GM18907 (cell line): ENCODE measurements at regions not wholly inside any gene's neighbourhood (a gene's known extent, or its start where the extent isn't known, plus 50 kb on each side); places are given as distances from the start of the nearest gene placed in this dataset.
"Not testable (repeated sequence)": the region's sequence is repeated elsewhere in the genome, so short reads cannot be mapped to it uniquely, and the experiment has no call there.

Experiments
- ATAC-seq: cut with Tn5 transposase; IDR thresholded peaks from one replicate; pipeline ENCODE4 v1.9.1; 2021; ENCODE audit warnings: mild to moderate bottlenecking, moderate library complexity; ENCODE audit not compliant: unreplicated experiment

DNA sequence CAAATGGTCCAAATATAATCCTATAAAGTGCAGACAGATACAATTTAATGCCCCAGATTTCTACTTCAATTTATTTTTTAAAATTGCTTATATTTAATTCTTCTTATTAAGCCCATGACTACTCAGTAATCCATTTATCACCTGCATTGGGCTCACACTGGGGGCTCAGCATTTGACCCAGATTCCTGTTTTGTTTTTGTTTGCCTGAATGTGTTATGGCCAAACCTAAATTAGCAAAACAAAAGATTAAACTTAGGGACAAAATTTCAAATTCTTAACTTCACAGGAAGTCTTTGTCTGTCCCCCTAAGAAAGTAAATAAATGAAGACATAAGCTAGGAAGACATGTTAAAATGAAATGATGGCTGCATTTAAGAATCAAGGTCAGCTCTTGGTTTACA lies 322.3 kb downstream of the RMST start:
- ATAC-seq = no peak

DNA sequence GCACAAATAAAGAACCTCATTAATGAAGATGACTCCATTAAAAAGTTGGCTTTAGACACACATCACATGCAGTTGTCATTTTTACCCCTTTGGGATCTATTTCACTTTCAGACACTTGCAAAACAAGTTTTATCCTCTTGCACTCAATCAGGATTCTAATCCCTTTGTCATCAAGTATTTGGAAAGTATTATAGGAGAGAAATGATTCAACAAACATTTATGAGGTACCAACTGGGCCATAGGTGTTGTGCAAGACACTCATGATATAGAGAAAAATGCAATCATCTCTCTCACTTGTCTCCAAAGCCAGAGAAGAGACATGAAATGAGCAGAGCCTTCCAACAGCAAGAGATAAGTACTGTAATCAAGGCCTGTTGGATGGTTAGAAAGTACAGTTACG lies 327.7 kb downstream of the RMST start:
- ATAC-seq = no peak

DNA sequence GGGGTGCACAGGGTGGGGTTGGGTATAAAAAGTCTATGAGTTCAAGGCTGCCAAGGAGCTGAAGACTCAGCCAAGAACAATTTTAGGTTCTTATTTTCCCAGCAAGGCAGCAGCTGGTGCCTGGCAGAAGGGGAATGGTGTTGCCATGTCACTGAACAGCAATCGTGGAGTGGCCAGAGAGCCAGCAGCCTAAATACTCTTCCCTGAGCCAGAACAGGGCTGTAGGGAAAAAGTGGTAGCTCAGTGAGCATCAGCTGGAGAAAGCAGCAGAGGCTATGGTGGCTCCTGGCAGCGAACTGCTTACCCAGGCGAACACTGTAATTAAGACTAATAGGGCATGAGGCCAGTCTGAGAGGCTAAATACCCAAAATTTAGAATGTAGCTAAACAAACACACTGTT lies 334.9 kb downstream of the RMST start:
- no peak for ATAC-seq

DNA sequence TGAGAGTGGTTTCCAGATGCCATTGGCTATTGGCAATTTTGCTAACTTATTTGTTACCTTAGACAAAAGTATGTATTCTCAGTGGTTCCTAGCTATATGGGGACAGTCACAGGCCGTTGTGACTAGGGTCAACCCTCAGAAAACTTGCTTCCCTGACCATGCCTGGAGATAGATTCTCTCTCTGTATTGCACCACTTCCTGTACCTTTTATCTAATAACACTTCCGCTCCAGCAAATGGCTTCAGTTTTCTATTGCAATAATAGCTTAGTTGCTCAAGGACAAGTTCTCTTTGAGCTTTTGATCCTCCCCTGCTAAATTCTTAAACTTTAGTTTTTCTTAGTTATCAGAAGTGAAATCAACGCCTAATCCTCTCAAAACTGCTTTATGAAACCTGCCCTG lies 338.0 kb downstream of the RMST start:
- ATAC-seq = no peak

DNA sequence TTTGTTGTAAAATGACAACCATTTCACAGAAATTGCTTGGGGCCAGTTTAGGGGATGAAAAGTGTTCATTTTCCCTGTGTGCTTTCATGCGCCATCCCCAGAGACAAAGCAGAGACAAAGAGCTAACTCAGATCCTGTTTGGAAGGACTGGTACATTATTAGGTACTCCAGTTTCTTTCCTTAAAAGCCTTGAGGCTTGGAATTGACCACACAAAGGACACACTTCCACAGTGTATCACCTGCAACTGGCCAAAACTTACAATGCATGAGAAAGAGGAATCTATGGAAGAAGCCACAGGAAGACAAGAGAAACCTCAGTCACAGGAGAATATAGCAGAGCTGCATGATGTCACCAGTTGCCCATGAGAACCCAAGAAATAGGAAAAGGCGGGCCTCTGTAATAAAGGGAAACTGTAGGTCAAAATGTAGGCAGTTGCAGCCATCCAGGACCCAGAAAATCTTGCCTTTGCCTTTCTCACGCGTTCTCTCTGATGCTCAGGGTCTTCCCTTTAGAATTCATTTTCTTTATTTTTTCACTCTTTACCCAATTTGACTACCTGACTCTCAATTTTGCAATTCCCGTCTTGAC lies 339.0 kb downstream of the RMST start:
- no peak for ATAC-seq

DNA sequence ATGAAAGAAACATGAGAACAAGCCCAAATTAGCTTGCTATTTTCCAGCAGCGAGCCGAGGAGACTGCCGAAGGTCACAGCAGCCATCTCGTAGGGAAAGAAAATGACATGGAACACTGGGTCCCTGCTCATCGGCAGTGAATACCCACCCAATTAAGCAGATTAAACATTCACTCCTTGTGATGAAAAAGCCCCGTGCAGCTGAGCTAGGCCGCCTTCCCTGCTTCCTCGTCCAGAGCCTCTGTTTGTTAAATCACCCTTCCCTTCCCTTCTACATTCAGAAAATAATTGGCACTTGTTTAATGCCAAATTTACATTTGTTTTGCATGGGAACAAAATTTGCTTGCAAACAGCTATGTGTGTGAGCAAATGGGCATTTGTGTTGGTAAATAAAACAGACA lies 342.5 kb downstream of the RMST start:
- ATAC-seq = no peak

DNA sequence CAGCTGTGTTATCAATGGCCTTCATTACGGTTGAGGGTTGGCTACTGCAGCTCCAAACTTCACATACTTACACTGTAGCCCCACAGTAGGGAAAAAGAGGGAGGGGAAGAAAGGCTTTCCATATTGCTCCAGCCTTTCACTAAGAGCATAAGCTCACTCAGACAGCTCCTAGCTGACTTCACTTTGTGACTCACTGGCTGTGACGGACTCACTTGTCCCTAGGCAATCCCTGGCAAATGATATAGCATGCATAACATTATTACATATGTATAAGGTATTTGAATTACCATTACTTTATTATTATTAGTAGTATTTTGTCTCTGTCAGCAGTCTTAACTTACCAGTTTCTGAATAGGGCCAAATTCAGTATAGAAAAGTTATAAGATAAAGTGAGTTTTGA lies 350.7 kb downstream of the RMST start:
- ATAC-seq = no peak

DNA sequence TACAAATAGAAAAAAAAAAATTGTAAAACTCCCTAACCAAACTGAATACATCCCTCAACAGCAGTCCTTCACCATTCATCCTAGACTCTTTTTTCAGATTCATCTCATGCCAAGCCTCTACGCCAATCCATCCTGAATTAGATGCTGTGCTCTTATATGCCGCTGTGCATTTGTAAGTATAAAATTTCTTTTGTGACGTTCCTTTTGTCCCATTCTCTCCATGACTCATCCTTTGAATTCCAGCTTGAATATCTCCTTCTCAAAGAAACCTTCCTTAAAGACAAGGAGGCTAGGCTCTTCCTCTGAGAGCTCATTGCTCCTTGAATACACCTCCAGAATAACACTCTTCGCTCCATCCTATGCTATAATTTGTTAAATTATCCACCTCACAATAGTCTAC lies 359.2 kb downstream of the RMST start:
- ATAC-seq = no peak

DNA sequence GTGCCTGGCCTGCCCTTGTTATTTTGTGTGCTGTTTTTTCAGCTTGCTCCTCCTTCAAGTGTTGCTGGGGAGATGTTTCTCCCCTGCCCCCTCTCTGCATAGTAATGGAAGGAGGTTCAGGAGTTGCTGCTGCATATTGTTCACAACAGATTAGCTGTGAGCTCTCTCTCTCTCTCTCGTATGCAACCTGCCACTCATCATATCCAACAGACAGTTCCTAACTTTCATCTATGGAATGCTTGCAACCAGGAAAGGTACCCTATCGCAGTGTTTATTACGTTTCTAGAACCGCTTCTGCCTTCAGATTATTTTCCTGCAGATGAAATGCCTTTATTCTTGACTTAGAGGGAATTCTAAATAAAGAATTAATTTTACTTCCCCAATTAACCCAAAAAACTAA lies 372.9 kb downstream of the RMST start:
- no peak for ATAC-seq

DNA sequence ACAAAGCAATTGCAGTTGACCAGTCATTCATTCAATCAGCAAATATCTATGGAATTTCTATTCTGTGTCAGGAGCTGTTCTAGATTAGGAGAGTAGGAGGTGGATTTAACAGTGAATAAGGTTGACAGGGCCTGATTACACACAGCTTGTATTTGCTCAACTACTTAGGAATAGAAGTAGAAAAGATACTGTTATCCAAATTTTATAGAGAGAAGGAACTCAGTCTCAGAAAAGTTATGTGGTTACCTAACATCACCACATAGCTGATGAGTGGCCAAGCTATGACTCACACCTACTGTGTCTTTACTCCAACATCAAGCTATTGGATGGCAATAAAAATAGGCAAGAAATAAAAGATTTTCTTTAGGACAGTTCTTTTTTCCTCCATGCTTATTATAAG lies 374.8 kb downstream of the RMST start:
- ATAC-seq = no peak

DNA sequence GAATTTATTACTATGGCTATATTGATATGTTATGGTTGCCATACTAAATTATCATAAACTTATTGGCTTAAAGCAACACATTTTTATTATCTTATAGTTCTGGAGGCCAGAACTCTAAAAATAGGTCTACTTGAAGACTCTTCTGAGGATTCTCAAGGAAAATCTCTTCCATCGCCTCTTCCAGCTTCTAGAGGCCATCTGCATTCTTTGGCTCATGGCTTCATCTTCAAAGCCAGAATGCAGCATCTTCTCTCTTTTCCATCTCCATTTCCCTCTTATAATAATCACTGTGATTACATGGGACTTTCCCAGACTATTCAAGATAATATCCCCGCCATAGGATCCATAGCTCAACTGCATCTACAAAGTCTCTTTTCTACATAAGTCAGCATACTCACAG lies 385.4 kb downstream of the RMST start:
- ATAC-seq = no peak

DNA sequence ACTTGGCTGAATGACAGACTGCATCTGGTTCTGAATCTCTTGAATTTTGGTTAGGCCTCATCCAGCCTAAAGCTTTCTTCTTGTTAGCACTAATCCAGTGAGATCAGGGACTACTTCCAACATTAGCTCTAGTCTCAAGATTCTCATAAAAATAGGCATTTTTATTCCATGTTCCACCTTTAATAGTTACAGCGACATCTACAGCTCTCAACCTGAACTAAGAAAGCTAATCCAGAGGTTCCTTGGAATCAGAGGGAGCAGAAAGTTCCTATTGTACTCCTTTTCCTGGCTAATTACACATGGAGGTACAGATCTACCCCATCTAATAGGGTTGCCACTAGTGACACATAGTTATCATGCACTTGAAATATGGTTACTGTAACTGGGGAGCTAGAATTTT lies 391.9 kb downstream of the RMST start:
- ATAC-seq = no peak

DNA sequence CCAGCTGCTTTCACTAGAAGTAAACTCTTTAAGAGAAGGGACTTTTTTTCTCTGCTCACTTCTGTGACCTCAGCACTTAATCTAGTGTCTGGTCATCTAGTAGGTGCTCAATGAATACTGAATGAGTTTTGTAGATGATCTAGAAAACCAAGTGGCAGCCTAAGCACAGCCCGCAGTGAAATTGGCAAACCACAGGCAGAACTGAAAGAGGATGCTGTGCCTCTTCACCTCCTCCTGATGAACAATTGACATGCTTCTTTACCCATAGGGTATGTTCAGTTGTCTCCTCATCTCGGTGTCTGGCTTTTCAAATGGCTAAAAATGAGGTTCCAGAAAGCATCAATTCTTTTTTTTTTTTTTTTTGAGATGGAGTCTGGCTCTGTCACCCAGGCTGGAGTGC lies 399.5 kb downstream of the RMST start:
- ATAC-seq = no peak

DNA sequence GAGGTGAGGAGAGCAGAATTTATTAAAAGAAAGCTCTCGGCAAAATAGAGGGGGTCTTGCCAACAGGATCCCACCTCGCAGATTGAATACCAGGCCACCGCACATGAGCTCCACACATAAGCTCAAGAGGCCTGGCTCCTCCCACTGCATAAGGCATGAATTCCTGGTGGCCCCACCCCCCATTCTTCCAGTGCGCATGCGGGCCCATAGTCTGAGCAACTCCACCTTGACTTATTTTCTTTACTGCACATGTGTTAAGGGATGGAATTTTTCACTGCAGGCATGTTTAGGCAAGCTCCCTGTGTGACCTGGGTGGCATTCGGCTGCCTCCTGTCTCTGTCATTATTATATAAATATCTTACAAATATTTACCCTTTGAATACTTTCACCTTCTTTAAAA lies 412.5 kb downstream of the RMST start:
- ATAC-seq = no peak

DNA sequence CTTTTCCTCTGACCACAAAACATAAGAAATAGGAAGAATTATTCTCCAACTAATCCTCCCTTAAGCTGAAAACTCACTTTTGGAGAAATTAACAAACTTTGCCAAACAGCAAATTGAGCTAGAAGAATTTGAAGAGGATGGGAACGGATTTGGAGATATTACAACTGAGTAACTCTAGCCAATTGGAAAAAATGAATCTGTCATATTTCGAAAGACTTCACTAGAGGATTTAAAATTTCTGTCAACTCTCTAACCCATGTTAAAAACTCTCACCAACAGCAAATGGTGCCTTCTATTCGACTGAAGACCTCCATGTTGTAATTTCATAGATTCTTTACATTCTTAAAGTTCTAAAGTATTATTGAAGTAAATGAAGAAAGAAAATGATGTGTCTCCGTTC lies 414.2 kb downstream of the RMST start:
- no peak for ATAC-seq

DNA sequence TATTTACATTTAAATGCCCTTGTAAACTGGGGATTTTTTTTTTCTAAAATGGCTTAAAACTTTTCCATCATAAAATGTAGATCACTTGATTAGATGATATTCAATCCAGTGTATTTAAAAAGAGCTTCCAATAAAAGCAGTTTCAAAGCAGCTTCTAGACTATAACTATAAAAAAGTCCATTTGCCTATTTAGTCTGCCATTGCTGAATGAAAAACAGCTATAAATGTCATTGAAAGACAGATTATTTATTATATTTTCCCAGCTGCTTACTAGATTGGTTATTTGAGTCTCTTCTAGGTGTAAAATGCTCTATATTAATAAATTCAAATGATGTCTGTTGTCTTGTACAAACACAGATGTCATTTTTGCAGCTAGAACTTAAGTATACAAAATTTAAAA lies 414.8 kb downstream of the RMST start:
- ATAC-seq = no peak

DNA sequence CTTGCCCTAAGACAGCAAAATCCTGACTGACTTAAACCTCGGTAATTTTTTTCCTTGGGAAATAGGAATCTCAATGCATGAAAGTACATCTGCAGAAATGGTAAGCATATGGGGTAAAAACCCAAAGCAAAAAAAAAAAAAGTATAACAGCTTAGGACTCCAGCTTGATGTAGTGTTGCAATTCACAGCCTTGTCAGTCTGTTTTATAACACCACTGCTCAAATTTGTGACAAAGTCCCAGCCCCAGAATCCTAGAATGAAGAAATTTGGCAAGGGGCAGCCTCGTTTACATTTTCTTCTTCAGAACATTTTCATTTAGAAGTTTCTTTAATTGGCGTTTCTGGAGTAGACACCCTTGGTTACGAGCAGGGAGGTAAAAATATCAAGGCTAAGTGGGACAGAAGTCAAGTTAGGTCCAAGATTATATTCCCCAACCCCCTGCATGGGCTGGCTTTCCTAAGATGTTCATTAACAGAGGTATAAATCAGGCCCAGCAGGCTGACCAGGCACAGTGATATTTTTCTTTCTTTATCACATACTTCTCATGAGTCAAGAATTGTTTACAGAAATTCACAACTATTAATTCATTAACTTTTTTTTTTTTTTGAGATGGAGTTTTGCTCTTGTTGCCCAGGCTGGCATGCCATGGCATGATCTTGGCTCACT lies 424.0 kb downstream of the RMST start:
- ATAC-seq = no peak

DNA sequence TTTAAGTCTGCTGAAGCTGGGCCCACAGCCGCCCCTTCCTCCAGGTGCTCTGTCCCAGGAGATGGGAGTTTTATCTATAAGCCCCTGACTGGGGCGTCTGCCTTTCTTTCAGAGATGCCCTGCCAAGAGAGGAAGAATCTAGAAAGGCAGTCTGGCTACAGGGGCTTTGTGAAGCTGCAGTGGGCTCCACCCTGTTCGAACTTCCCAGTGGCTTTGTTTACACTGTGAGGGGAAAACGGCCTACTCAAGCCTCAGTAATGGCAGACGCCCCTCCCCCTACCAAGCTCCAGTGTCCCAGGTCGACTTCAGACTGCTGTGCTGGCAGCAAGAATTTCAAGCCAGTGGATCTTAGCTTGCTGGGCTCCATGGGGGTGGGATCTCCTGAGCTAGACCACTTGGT lies 435.3 kb downstream of the RMST start:
- ATAC-seq = not testable (repeated sequence)

DNA sequence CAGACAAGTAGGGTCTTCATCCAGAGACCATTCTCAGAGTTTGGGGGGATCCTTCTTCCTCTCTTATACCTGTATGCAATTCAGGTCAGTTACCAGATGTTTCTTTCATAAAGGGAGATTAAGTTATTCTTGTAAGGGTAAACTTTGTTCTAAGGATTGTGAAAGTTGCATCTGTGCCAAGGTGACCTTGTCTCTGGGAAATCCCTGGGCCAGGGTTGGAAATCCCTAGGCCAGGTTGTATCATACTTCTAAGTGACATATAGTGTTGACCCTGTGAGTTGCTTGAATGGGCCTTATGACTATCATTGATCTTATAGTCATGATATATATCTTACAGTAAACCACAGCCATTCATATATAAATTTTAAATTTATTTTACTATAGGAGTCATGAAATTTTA lies 436.9 kb downstream of the RMST start:
- no peak for ATAC-seq

DNA sequence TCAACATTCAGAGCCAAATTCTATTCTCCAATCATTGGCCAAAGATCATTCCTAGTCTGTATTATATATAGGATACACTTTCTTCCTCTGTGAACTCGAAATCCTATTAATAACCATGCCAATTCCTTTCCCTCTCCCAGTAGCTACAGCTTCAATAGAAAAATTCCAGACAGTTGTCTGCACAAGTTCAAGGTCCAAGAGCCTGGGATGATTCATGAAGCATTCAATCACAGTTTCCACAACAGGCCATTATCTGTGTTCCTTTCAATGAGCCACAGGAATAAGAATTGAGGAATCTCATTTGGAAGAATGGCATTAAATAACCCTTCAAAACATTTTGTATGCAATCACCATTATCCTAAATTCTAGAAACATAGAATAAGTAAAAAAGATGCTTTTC lies 437.4 kb downstream of the RMST start:
- ATAC-seq = no peak

DNA sequence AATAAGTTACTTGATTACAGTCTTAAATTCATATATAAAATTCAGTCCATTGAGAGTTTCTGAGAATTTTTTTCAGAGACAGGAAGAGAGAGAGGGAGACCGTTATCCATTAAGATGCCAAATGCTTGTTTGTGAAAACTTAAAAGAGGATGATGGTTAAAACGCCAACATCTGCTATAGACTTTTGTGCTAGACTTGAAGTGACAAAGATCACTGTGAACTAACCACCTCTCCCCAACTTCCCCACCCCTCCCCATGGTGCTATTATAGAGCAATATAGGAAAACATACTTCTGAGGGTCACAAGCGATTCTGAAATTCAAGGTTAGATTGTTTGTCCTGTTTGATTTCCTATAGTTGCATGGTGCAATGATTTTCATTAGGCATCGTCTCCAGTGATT lies 440.8 kb downstream of the RMST start:
- no peak for ATAC-seq

DNA sequence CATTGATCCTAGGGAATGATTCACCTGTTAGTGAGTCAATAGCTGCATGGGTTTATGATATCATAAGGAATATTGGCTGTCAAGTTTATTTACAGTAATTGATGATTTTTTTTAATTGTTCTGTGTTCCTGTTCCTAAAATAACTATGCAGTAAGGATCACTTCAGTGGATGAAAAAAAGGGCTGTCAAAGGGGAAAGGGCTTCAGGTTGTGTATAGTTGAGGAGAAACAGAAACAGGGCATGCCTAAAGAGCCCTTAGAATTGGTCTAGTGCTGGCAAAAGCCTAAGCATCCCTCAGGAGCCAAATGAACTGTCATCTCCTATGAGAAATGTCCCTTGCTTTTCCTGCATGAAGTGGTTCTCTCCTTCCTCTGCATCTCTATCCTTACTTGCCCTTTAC lies 444.9 kb downstream of the RMST start:
- no peak for ATAC-seq

DNA sequence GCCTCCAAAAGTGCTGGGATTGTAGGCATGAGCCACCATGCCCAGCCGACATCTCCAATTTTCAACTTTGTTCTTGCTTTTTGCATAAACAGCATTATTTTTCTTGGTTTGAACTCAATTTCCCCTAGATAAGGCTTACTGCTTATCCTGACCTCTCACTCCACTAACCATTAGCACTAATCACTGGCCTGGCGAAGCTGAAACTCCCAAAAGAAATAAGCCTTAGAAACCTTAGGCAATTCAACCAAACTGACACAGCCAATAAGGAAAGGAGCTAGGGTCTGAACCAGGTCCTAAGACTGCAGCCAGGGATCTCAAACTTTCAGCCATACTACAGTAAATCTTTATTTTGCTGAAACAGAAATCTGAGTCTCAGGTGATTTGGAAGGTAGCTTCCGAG lies 448.0 kb downstream of the RMST start:
- no peak for ATAC-seq
